ENCODE measurements at regions not wholly inside any gene's neighbourhood (a gene's known extent, or its start where the extent isn't known, plus 50 kb on each side); places are given as distances from the start of the nearest gene placed in this dataset.

- DNase-seq (ENCODE audit: extremely low read depth in 1 of 2, low read depth in 1 of 2): no peak
Observed at GRCh38 chr20:56865055-56865454, 235.9 kb downstream of the TFAP2C start.

DNA sequence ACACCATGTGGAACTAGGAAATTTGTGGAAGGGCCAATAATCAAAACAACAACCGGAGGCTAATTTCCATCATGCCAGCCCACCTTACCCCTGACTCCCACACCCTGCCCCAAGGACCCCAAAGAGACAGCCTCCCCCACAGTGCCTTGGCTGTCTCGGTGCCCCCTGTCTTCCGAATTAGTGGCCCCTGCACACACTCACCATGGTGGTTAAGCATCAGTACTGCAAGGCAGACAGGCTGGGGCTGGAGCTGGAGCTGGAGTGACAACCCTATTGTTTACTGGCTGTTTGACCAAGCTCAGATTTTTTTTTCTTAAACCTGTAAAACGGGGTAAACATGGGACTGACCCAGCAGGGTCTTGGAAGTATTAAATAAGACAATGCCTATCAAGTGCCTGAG, 238.0 kb downstream of the TFAP2C start:
- no peak for DNase-seq (ENCODE audit: extremely low read depth in 1 of 2, low read depth in 1 of 2)

DNA sequence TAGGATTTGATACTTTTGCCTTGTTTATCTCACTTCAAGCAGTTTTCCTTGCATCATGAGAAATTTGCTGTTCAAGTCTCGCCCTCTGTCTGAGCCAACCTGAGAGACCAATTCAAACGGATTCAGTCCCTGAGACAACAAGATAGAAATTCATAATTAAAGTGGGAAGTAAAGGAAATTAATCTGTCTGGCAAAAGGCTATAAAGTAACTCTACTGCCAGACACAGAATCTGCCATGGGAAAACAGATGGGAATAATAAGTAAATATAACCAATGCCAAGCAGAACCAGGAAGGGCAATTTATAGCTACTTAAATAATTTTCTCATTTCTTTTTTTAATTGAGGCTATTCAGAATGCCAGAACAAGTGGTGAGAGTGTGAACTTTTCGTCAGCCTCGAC, 239.6 kb downstream of the TFAP2C start:
- no peak for DNase-seq (ENCODE audit: extremely low read depth in 1 of 2, low read depth in 1 of 2)

GRCh38 chr20:56870271-56870670, 241.2 kb downstream of the TFAP2C start:
- no peak for DNase-seq (ENCODE audit: extremely low read depth in 1 of 2, low read depth in 1 of 2)

DNA sequence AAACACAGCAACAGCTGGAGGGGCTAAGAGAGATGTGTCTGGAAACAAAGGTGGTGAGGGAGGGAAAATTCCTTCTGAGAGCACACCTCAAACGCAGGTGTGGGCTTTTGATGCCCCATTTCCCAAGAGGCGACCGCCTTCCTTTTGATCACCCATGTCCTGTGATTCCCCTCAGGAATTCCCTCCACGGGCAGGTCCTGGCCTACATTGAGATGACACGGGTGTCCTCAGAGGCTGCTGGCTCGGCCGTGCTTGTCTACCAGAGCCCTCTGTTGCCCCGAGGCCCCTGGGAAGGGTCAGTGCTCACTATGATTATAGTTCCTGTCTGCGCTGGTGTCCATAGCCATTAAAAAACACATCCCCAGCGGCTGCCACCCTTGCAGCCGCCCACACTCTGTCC, 242.6 kb downstream of the TFAP2C start:
- DNase-seq (ENCODE audit: extremely low read depth in 1 of 2, low read depth in 1 of 2): no peak

- no peak for DNase-seq (ENCODE audit: extremely low read depth in 1 of 2, low read depth in 1 of 2)
Observed at GRCh38 chr20:56872620-56873458, 243.7 kb downstream of the TFAP2C start.

DNA sequence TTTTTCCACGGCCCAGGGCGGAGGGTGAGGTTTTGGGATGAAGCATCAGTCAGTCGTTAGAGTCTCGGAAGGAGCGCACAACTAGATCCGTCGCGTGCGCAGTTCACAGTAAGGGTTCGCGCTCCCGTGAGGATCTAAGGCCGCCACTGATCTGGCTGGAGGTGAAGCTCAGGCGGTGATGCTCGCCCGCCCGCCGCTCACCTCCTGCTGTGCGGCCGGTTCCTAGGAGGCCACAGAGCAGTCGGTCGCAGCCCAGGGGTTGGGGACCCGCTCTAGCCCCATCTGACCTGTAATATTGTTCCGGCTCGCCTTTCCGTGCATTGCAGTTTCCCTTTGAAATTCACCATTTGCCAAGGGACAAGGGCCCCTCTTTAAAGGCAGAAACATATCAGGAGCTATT, 244.7 kb downstream of the TFAP2C start:
- no peak for DNase-seq (ENCODE audit: extremely low read depth in 1 of 2, low read depth in 1 of 2)

DNA sequence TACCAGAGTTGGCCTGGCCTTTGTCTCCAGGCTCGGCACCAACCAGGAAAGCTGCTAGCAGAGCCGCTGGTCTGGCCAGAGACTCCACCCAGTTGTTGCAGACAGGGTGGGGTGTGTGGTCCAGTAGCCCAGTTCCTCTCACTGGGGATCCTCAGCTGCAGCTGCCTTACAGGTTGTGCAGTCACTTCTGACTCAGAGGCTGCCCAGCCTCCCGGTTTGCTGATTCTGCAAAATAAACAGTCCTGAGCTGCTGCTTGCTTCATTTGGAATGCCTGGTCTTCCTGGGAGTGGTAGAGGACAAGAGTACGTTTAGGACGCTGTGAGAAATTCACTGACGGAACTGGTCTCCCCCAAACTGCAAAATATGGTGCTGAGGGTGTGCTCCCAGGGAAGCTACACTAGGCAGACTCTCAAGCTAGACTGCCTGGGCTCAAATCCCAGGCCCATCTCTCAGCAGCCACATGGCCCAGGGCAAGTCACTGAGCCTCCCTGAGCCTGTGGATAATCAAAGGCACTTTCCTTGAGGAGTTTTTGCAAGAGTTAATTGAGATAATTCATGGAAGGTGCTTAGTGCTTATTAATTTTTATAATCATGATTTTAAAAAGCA, 246.1 kb downstream of the TFAP2C start:
- DNase-seq (ENCODE audit: extremely low read depth in 1 of 2, low read depth in 1 of 2): no peak

DNA sequence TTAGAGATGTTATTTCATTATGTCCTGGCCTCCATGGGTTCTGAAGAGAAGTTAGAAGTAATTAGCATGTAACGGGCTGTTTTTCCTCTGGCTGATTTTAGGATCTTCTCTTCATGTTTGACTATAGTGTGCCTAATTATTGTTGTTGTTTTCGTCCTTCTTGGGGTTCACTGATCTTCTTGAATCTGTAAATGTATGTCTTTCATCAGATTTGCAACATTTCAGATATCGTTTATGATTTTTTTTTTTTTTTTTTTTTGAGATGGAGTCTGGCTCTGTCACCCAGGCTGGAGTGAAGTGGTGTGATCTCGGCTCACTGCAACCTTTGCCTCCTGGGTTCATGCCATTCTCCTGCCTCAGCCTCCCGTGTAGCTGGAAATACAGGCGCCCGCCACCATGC, 246.7 kb downstream of the TFAP2C start:
- DNase-seq (ENCODE audit: extremely low read depth in 1 of 2, low read depth in 1 of 2): no peak

- DNase-seq (ENCODE audit: extremely low read depth in 1 of 2, low read depth in 1 of 2): no peak
Observed at GRCh38 chr20:56885521-56885920, 256.4 kb downstream of the TFAP2C start.

DNA sequence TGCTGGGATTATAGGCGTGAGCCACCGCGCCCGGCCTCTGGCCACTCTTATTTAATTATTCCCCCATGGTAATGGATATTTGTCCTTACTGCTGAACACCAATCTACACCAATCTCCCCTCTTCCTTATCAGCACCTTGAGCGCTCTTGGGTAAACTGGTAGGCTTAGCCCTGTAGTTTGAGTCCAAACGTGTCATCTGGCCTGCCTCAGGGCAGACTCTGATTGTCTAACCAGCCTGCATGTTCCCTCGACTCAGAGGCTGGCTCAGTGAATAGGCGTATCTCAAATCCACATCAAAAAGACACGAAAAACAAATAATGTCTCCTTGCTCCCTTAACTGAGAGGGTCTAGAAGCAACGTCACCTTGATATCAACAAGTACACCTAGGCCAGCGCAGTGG, 260.9 kb downstream of the TFAP2C start:
- DNase-seq (ENCODE audit: extremely low read depth in 1 of 2, low read depth in 1 of 2): no peak

GRCh38 chr20:56893226-56893917, 264.3 kb downstream of the TFAP2C start:
- DNase-seq (ENCODE audit: extremely low read depth in 1 of 2, low read depth in 1 of 2): no peak

GRCh38 chr20:56896447-56896846, 267.3 kb downstream of the TFAP2C start:
- no peak for DNase-seq (ENCODE audit: extremely low read depth in 1 of 2, low read depth in 1 of 2)

DNA sequence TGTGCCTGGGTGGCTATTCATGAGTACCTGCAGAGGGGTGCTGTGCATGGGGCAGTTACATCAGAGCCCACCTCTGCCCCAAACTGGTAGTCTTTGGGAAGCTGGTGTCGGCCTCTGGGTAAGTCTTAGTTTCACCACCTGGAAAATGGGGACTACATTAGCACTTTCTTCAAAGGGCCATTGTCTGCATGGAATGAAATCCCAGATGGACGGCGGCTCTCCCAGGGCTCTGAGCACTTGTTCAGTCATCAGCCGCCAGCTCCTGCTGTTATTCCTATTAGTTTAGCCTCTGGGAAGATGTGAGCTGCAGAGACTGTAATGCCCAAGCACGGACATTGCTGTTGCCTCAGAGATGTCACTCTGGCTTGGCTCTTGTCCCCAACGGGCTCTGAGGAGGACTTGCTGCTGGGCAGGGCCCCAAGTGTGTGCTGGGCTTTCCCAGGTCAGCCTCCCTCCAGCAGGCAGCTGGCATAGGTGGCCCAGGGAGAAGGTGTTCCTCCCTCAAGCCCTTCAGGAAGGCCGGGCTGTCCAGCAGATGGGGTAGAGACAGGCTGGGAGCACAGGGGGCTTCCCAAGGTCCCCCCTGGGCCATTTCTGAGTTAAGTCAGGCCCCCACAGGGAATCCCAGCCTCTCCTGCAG, 268.3 kb downstream of the TFAP2C start:
- DNase-seq (ENCODE audit: extremely low read depth in 1 of 2, low read depth in 1 of 2): no peak

- DNase-seq (ENCODE audit: extremely low read depth in 1 of 2, low read depth in 1 of 2): no peak
Observed at GRCh38 chr20:56897958-56898349, 268.8 kb downstream of the TFAP2C start.

DNA sequence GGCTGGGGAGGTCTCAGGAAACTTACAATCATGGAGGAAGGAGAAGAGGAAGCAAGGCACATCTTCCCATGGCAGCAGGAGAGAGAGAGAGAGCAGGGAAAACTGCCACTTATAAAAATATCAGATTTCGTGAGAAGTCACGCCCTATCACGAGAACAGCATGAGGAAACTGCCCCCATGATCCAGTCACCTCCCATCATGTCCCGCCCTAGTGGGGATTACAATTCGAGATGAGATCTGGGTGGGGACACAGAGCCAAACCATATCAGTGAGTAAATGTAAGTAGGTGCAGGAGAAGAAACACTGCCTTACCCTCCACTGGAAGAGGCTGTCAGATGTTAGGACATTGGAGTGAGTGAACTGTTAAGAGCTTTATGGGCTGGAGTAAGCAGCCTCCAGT, 270.4 kb downstream of the TFAP2C start:
- no peak for DNase-seq (ENCODE audit: extremely low read depth in 1 of 2, low read depth in 1 of 2)

GRCh38 chr20:56900252-56900651, 271.1 kb downstream of the TFAP2C start:
- no peak for DNase-seq (ENCODE audit: extremely low read depth in 1 of 2, low read depth in 1 of 2)

- no peak for DNase-seq (ENCODE audit: extremely low read depth in 1 of 2, low read depth in 1 of 2)
Observed at GRCh38 chr20:56903421-56903820, 274.3 kb downstream of the TFAP2C start.

- no peak for DNase-seq (ENCODE audit: extremely low read depth in 1 of 2, low read depth in 1 of 2)
Observed at GRCh38 chr20:56903858-56904257, 274.8 kb downstream of the TFAP2C start.

GRCh38 chr20:56909918-56910714, 281.0 kb downstream of the TFAP2C start:
- DNase-seq (ENCODE audit: extremely low read depth in 1 of 2, low read depth in 1 of 2): no peak

DNA sequence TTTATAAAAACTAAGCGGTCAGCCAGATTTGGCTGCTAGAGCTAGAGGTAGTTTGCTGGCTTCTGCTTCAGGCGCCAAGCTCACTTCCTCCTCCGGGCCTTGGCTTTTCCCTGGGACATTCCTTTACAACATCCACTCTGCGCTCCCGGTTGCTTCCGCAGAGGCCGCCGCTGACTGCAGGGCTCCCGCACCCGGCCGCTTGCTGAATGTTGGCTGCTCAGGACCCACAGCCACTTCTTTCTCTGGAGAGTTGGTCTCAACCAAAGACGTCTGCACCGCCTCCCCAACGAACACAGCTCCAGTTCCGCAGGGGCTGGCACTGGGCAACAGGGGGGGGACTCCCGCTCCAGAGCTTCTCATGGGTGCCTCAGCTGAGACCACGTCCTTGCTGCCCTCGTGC, 282.8 kb downstream of the TFAP2C start:
- DNase-seq (ENCODE audit: extremely low read depth in 1 of 2, low read depth in 1 of 2): no peak

Measured in stimulated activated CD8-positive, alpha-beta memory T cell treated with anti-CD3 and anti-CD28 coated beads, Interleukin-7, amount 100 ng/mL, for 48 hours (primary cell).